Hindlimb muscle (tissue), 1 donor: ENCODE measurements at regions not wholly inside any gene's neighbourhood (a gene's known extent, or its start where the extent isn't known, plus 50 kb on each side); places are given as distances from the start of the nearest gene placed in this dataset.
"Not testable (repeated sequence)": the region's sequence is repeated elsewhere in the genome, so short reads cannot be mapped to it uniquely, and the experiment has no call there.

ENCODE experiments used
- DNase-seq: peaks from one replicate; pipeline ENCODE4 v3.0.0-alpha.2; 2013

DNA sequence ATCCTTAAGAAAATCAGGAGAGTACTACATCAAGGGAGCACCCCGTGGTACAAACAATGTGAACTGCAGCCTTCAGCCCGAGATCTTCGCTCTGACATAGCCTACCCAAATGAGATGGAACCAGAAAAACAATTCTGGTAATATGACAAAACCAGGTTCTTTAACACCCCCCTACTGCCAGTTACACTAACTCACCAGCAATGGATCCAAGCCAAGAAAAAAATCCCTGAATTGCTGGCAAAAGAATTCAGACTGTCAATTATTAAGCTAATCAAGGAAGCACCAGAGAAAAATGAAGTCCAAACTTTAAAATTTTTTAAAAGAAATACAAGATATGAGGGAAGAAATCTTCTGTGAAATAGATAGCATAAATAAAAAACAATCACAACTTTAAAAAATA is 101.7 kb upstream of the KLF8 start:
- DNase-seq = no peak

- DNase-seq = not testable (repeated sequence)
These were observed 68.0 kb upstream of the KLF8 start for GRCh38 chrX:56164135-56164534.
